Rectal smooth muscle tissue (tissue), 1 donor: ENCODE measurements at regions not wholly inside any gene's neighbourhood (a gene's known extent, or its start where the extent isn't known, plus 50 kb on each side); places are given as distances from the start of the nearest gene placed in this dataset.
"Not testable (repeated sequence)": the region's sequence is repeated elsewhere in the genome, so short reads cannot be mapped to it uniquely, and the experiment has no call there.

Experiments
- H3K27ac ChIP-seq: one replicate; pipeline ENCODE4 v1.7.0; 2013; ENCODE audit warnings: low read depth, low read length, inconsistent platforms
- H3K27me3 ChIP-seq: one replicate; pipeline ENCODE4 v1.7.0; 2013; ENCODE audit warnings: low read length; ENCODE audit not compliant: control insufficient read depth, insufficient read depth
- H3K36me3 ChIP-seq: one replicate; pipeline ENCODE4 v1.7.0; 2013; ENCODE audit warnings: low read length; ENCODE audit not compliant: control insufficient read depth, insufficient read depth
- H3K4me1 ChIP-seq: one replicate; pipeline ENCODE4 v1.7.0; 2013; ENCODE audit warnings: low read length; ENCODE audit not compliant: control insufficient read depth, insufficient read depth
- H3K4me3 ChIP-seq: one replicate; pipeline ENCODE4 v1.7.0; 2013; ENCODE audit warnings: low read length
- H3K9ac ChIP-seq: one replicate; pipeline ENCODE4 v1.7.0; 2013; ENCODE audit warnings: low read length

GRCh38 chr11:71327156-71328085 is 75.0 kb upstream of the SHANK2 start:
- Histone ChIP-seq H3K36me3 (no peaks in the 10 kb centered on the region), H3K4me3 (no peak overlapping the region), H3K27ac (no peak overlapping the region), H3K9ac (no peak overlapping the region), H3K27me3 (no peaks in the 10 kb centered on the region), H3K4me1 (no peaks in the 10 kb centered on the region)

- no peaks in the 10 kb centered on the region for H3K36me3 ChIP-seq
- no peak overlapping the region for H3K9ac ChIP-seq
- no peaks in the 10 kb centered on the region for H3K4me1 ChIP-seq
- H3K4me3 ChIP-seq = no peak overlapping the region
- H3K27ac ChIP-seq = no peak overlapping the region
- H3K27me3 ChIP-seq = no peaks in the 10 kb centered on the region
These were observed 74.1 kb upstream of the SHANK2 start for GRCh38 chr11:71326328-71326940.

- Histone ChIP-seq H3K27me3 (no peaks in the 10 kb centered on the region), H3K4me1 (no peaks in the 10 kb centered on the region), H3K36me3 (no peaks in the 10 kb centered on the region), H3K27ac (no peak overlapping the region), H3K4me3 (no peak overlapping the region), H3K9ac (no peak overlapping the region)
These were observed 73.3 kb upstream of the SHANK2 start for GRCh38 chr11:71325418-71326327.

- H3K4me3 ChIP-seq = no peak overlapping the region
- H3K27ac ChIP-seq = no peak overlapping the region
- no peaks in the 10 kb centered on the region for H3K36me3 ChIP-seq
- no peak overlapping the region for H3K9ac ChIP-seq
- no peaks in the 10 kb centered on the region for H3K27me3 ChIP-seq
- no peaks in the 10 kb centered on the region for H3K4me1 ChIP-seq
These were observed 72.5 kb upstream of the SHANK2 start for GRCh38 chr11:71324788-71325417.

GRCh38 chr11:71323876-71324526 is 71.6 kb upstream of the SHANK2 start:
- H3K27ac ChIP-seq = no peak overlapping the region
- H3K36me3 ChIP-seq = no peaks in the 10 kb centered on the region
- no peak overlapping the region for H3K9ac ChIP-seq
- H3K4me1 ChIP-seq = no peaks in the 10 kb centered on the region
- H3K4me3 ChIP-seq = no peak overlapping the region
- H3K27me3 ChIP-seq = no peaks in the 10 kb centered on the region

DNA sequence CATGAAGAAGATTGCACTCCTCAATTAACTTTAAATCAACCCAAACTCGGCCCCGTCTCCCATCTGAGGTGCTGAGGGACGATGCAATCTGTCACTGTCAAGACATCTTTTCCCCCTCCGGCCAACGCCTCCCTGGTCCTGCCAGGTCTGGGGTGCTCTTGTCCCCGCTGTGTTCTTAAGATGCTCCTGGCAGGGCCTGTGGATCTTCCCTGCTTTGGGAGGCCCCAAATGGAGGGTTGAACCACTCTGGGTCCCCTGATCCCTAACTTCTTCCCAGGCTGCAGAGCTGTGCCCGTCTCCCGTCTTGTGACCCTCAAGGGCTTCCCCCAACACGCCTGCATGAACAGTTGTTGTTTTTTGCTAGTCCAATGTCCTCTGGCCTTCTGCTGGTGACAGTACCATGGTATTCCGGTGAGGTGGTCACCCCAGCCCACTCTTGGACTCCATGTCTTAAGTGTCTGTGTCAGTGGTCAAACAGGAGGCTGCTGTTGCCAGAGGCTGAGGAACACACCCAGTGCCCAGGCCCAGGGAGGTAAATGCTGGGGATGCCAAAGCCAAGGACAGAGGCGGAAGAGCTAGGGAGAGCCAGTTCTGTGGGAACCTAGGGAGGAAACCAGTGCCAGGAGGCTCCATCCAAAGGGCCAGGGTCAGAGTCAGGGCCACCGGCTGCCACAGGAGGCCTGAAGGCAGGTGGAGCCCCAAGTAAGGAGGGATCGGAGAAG is 70.6 kb upstream of the SHANK2 start:
- Histone ChIP-seq H3K36me3 (no peaks in the 10 kb centered on the region), H3K9ac (no peak overlapping the region), H3K27me3 (no peaks in the 10 kb centered on the region), H3K4me1 (no peaks in the 10 kb centered on the region), H3K4me3 (no peak overlapping the region), H3K27ac (no peak overlapping the region)

GRCh38 chr11:71322192-71322735 is 69.9 kb upstream of the SHANK2 start:
- Histone ChIP-seq H3K27ac (no peak overlapping the region), H3K9ac (no peak overlapping the region), H3K4me3 (no peak overlapping the region)

DNA sequence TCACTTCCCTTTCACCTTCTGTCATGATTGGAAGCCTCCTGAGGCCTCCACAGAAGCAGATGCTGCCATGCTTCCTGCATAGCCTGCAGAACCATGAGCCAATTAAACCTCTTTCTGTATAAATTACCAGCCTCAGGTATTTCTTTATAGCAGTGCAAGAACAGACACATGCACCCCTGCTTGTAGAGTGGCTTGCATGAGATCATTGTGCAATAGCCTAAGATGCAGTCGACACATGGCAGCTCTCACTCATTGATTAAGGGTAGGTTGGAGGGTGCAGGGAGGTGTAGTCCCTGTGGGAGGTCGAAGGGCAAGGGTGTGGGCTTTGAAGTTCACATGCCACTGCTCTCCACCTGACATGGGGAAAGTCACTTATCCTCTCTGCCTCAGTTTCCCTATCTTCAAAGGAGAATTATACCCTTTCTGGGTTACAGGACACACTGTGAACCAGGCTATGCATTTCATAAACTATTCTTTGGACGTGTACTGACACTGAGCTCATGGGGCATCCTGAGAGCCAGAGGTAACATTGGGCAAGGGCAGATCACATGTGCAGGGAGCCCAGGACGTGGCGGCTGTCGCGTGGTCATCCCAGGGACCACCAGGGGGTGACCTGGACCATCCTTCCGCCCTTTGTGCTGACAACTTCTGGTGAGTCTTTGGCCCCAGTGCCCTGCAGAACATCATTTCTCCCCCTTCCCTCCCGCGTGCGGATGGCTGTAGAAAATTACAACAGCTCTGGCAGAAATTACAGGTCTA is 69.2 kb upstream of the SHANK2 start:
- no peaks in the 10 kb centered on the region for H3K27me3 ChIP-seq
- no peaks in the 10 kb centered on the region for H3K36me3 ChIP-seq
- no peak overlapping the region for H3K27ac ChIP-seq
- H3K4me1 ChIP-seq = no peaks in the 10 kb centered on the region
- H3K4me3 ChIP-seq = no peak overlapping the region
- H3K9ac ChIP-seq = no peak overlapping the region

More at GRCh38 chr11:71322192-71322735, 69.9 kb upstream of the SHANK2 start:
- Histone ChIP-seq H3K27me3 (no peaks in the 10 kb centered on the region), H3K36me3 (no peaks in the 10 kb centered on the region), H3K4me1 (no peaks in the 10 kb centered on the region)

- H3K4me3 ChIP-seq = no peak overlapping the region
- H3K27ac ChIP-seq = no peak overlapping the region
- no peak overlapping the region for H3K9ac ChIP-seq
- no peaks in the 10 kb centered on the region for H3K4me1 ChIP-seq
- H3K27me3 ChIP-seq = no peaks in the 10 kb centered on the region
- H3K36me3 ChIP-seq = no peaks in the 10 kb centered on the region
These were observed 64.3 kb upstream of the SHANK2 start for GRCh38 chr11:71316701-71317100.

DNA sequence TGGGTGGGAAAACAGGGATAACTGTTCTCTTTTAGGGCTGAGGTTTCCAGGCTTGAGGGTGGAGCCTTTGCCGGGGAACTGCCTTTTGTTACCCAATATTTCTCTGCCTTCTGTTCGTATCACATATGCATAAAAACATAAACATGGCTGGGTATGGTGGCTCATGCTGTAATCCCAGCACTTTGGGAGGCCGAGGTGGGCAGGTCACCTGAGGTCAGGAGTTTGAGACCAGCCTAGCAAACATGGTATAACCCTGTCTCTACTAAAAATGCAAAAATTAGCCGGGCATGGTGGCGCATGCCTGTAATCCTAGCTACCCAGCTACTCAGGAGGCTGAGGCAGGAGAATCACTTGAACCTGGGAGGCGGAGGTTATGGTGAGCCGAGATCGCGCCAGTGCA is 60.2 kb upstream of the SHANK2 start:
- not testable (repeated sequence) for H3K9ac ChIP-seq, H3K36me3 ChIP-seq, H3K27me3 ChIP-seq, H3K4me3 ChIP-seq, H3K27ac ChIP-seq, H3K4me1 ChIP-seq
